Astrocyte of the hippocampus (primary cell): ENCODE measurements at regions not wholly inside any gene's neighbourhood (a gene's known extent, or its start where the extent isn't known, plus 50 kb on each side); places are given as distances from the start of the nearest gene placed in this dataset.

Source experiments
- DNase-seq: peaks from one replicate; pipeline ENCODE4 v3.0.0; 2011; ENCODE audit warnings: low read depth, low spot score

GRCh38 chr14:95413289-95414215, 93.8 kb upstream of the CLMN start:
- no peak for DNase-seq

- DNase-seq = no peak
Measured at GRCh38 chr14:95410838-95411237, 91.1 kb upstream of the CLMN start.

- no peak for DNase-seq
Measured at GRCh38 chr14:95409477-95410272, 90.0 kb upstream of the CLMN start.

GRCh38 chr14:95408731-95409476, 89.2 kb upstream of the CLMN start:
- no peak for DNase-seq

- DNase-seq = no peak
Measured at GRCh38 chr14:95407354-95407753, 87.6 kb upstream of the CLMN start.

- DNase-seq = no peak
Measured at GRCh38 chr14:95406756-95407277, 87.1 kb upstream of the CLMN start.

GRCh38 chr14:95404583-95404982, 84.9 kb upstream of the CLMN start:
- no peak for DNase-seq

- DNase-seq = no peak
Measured at GRCh38 chr14:95402578-95402977, 82.9 kb upstream of the CLMN start.

GRCh38 chr14:95402176-95402575, 82.5 kb upstream of the CLMN start:
- DNase-seq = no peak

GRCh38 chr14:95398630-95399547, 79.2 kb upstream of the CLMN start:
- DNase-seq = no peak

- DNase-seq = no peak
Measured at GRCh38 chr14:95397325-95397724, 77.6 kb upstream of the CLMN start.

- DNase-seq = no peak
Measured at GRCh38 chr14:95396221-95396620, 76.5 kb upstream of the CLMN start.

GRCh38 chr14:95395098-95395737, 75.5 kb upstream of the CLMN start:
- DNase-seq = no peak

- DNase-seq = no peak
Measured at GRCh38 chr14:95394297-95395097, 74.8 kb upstream of the CLMN start.

- DNase-seq = no peak
Measured at GRCh38 chr14:95392841-95393240, 73.1 kb upstream of the CLMN start.

- DNase-seq = no peak
Measured at GRCh38 chr14:95391331-95391730, 71.6 kb upstream of the CLMN start.

- no peak for DNase-seq
Measured at GRCh38 chr14:95389471-95390011, 69.8 kb upstream of the CLMN start.

- DNase-seq = no peak
Measured at GRCh38 chr14:95388699-95389098, 69.0 kb upstream of the CLMN start.

GRCh38 chr14:95387826-95388445, 68.2 kb upstream of the CLMN start:
- DNase-seq = no peak
